ELF-1 (cell line): ENCODE measurements at regions not wholly inside any gene's neighbourhood (a gene's known extent, or its start where the extent isn't known, plus 50 kb on each side); places are given as distances from the start of the nearest gene placed in this dataset.
A peak's percentile ranks its signal among the peaks of the same experiment; 100 is the strongest.

ENCODE experiments used
- DNase-seq: peaks from one replicate; pipeline ENCODE4 v3.0.0-alpha.2; 2016; ENCODE audit warnings: low read depth, low spot score

- peak; percentile 45 for DNase-seq
Observed at GRCh38 chr5:120228262-120229031, 235.7 kb upstream of the PRR16 start.

- DNase-seq = no peak
Observed at GRCh38 chr5:120229036-120229435, 235.1 kb upstream of the PRR16 start.

- no peak for DNase-seq
Observed at GRCh38 chr5:120231563-120231962, 232.5 kb upstream of the PRR16 start.

- DNase-seq = no peak
Observed at GRCh38 chr5:120236360-120236759, 227.7 kb upstream of the PRR16 start.

GRCh38 chr5:120239086-120239485 lies 225.0 kb upstream of the PRR16 start:
- DNase-seq = no peak

- no peak for DNase-seq
Observed at GRCh38 chr5:120240706-120241105, 223.4 kb upstream of the PRR16 start.

GRCh38 chr5:120241400-120241799 lies 222.7 kb upstream of the PRR16 start:
- no peak for DNase-seq

GRCh38 chr5:120251898-120252297 lies 212.2 kb upstream of the PRR16 start:
- DNase-seq = no peak

GRCh38 chr5:120252839-120253238 lies 211.3 kb upstream of the PRR16 start:
- no peak for DNase-seq

- no peak for DNase-seq
Observed at GRCh38 chr5:120254385-120254784, 209.7 kb upstream of the PRR16 start.

- DNase-seq = no peak
Observed at GRCh38 chr5:120255214-120255613, 208.9 kb upstream of the PRR16 start.

- DNase-seq = no peak
Observed at GRCh38 chr5:120256376-120256775, 207.7 kb upstream of the PRR16 start.

- no peak for DNase-seq
Observed at GRCh38 chr5:120257358-120257971, 206.6 kb upstream of the PRR16 start.

GRCh38 chr5:120258123-120258522 lies 206.0 kb upstream of the PRR16 start:
- DNase-seq = no peak

GRCh38 chr5:120260651-120261050 lies 203.4 kb upstream of the PRR16 start:
- no peak for DNase-seq

GRCh38 chr5:120270498-120270897 lies 193.6 kb upstream of the PRR16 start:
- DNase-seq = no peak

- DNase-seq = no peak
Observed at GRCh38 chr5:120293796-120294195, 170.3 kb upstream of the PRR16 start.

- no peak for DNase-seq
Observed at GRCh38 chr5:120297616-120298015, 166.5 kb upstream of the PRR16 start.

- DNase-seq = no peak
Observed at GRCh38 chr5:120298981-120299380, 165.1 kb upstream of the PRR16 start.

GRCh38 chr5:120304663-120305062 lies 159.4 kb upstream of the PRR16 start:
- no peak for DNase-seq

- no peak for DNase-seq
Observed at GRCh38 chr5:120306303-120306702, 157.8 kb upstream of the PRR16 start.

- no peak for DNase-seq
Observed at GRCh38 chr5:120314191-120314590, 149.9 kb upstream of the PRR16 start.

- DNase-seq = no peak
Observed at GRCh38 chr5:120320626-120321025, 143.5 kb upstream of the PRR16 start.
